Activated T-cell treated with anti-CD3 and anti-CD28 coated beads, Interleukin-2, amount 50 U/mL, for 4 hours (primary cell): ENCODE measurements at regions not wholly inside any gene's neighbourhood (a gene's known extent, or its start where the extent isn't known, plus 50 kb on each side); places are given as distances from the start of the nearest gene placed in this dataset.

Experiments used
- ATAC-seq, 2 donors: fragments of 200-7000 bp; cut with Tn5 transposase; one replicate each; pipeline ENCODE4 v1.10.0; 2021
- DNase-seq: peaks from one replicate; pipeline ENCODE4 v3.0.0-alpha.2; 2020
- H3K27me3 Mint-ChIP-seq: one replicate; pipeline ENCODE4 v1.8.0; 2021; ENCODE audit warnings: low read depth, mixed read lengths
- H3K36me3 Mint-ChIP-seq: one replicate; pipeline ENCODE4 v1.8.0; 2022; ENCODE audit warnings: mixed read lengths; ENCODE audit not compliant: insufficient read depth
- H3K4me1 Mint-ChIP-seq: one replicate; pipeline ENCODE4 v1.8.0; 2021; ENCODE audit warnings: low read depth, mixed read lengths
- H3K4me3 Mint-ChIP-seq: one replicate; pipeline ENCODE4 v1.8.0; 2021; ENCODE audit warnings: mild to moderate bottlenecking, moderate library complexity, mixed read lengths
- H3K9me3 Mint-ChIP-seq: one replicate; pipeline ENCODE4 v1.8.0; 2021; ENCODE audit warnings: mixed read lengths

- ATAC-seq: no peak
Observed at GRCh38 chr9:99365233-99365980, 143.3 kb downstream of the SEC61B start.

DNA sequence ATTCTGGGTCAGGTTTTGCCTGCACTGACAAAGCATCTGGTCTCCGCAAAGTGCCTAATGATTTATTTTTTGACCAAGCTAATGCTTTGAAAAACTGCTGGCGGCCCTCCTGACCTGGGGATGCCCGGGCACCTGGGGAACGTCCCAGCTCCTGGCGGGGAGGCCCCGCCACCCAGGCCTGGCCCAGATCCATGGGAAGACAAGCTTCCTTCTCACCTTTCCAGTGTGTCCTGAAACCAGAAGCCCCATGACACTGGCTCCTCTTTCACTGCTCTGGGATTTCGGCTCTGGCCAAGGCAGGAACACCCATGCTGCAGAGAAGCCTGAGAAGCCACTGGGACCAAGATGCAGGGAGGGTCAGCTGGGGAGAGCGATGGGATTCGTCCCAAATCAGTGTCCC is 144.1 kb downstream of the SEC61B start:
- H3K4me3 Mint-ChIP-seq: no peak overlapping the region
- H3K36me3 Mint-ChIP-seq: no peaks in the 10 kb centered on the region
- H3K27me3 Mint-ChIP-seq: peaks cover 50% of the 10 kb centered on the region
- peaks cover 7% of the 10 kb centered on the region for H3K4me1 Mint-ChIP-seq
- ATAC-seq: no peak
- no peak for DNase-seq
- H3K9me3 Mint-ChIP-seq: no peaks in the 10 kb centered on the region

More at GRCh38 chr9:99365233-99365980, 143.3 kb downstream of the SEC61B start:
- DNase-seq: no peak
- Mint-ChIP-seq H3K4me3 (no peak overlapping the region), H3K36me3 (no peaks in the 10 kb centered on the region), H3K9me3 (no peaks in the 10 kb centered on the region), H3K4me1 (peaks cover 7% of the 10 kb centered on the region), H3K27me3 (peaks cover 49% of the 10 kb centered on the region)

DNA sequence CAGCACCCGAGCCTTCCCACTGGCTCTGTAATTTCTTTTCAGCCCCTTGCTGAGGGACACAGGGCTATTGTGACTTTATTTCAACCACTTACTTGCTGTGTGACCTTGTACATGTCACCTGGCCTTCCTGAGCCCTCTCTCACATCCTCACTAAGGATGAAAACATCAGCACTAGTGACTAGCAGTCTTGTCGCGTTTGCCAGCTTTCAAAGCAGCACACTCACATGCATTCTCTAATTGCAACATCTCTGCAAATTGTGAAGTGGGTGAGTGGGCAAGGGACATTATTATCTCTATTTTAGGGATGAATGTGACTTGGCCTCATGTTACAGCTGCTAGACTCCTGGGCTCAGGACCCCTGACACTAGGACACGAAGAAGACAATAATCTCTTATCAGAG is 144.5 kb downstream of the SEC61B start:
- H3K36me3 Mint-ChIP-seq: no peaks in the 10 kb centered on the region
- peaks cover 7% of the 10 kb centered on the region for H3K4me1 Mint-ChIP-seq
- H3K4me3 Mint-ChIP-seq: no peak overlapping the region
- DNase-seq (no peak), ATAC-seq (no peak)
- no peaks in the 10 kb centered on the region for H3K9me3 Mint-ChIP-seq
- peaks cover 47% of the 10 kb centered on the region for H3K27me3 Mint-ChIP-seq

GRCh38 chr9:99368341-99369326 is 146.6 kb downstream of the SEC61B start:
- Mint-ChIP-seq H3K27me3 (peaks cover 41% of the 10 kb centered on the region), H3K36me3 (no peaks in the 10 kb centered on the region), H3K9me3 (no peaks in the 10 kb centered on the region), H3K4me3 (no peak overlapping the region), H3K4me1 (peaks cover 7% of the 10 kb centered on the region)
- peak; percentile 10 to 23 for ATAC-seq
- DNase-seq: no peak

GRCh38 chr9:99369327-99369722 is 147.2 kb downstream of the SEC61B start:
- H3K9me3 Mint-ChIP-seq: no peaks in the 10 kb centered on the region
- peaks cover 7% of the 10 kb centered on the region for H3K4me1 Mint-ChIP-seq
- no peaks in the 10 kb centered on the region for H3K36me3 Mint-ChIP-seq
- no peak for ATAC-seq
- no peak overlapping the region for H3K4me3 Mint-ChIP-seq
- H3K27me3 Mint-ChIP-seq: peaks cover 41% of the 10 kb centered on the region
- DNase-seq: no peak

GRCh38 chr9:99370376-99370775 is 148.3 kb downstream of the SEC61B start:
- H3K36me3 Mint-ChIP-seq: no peaks in the 10 kb centered on the region
- H3K27me3 Mint-ChIP-seq: peaks cover 39% of the 10 kb centered on the region
- DNase-seq: no peak
- ATAC-seq: no peak
- peaks cover 7% of the 10 kb centered on the region for H3K4me1 Mint-ChIP-seq
- H3K9me3 Mint-ChIP-seq: no peaks in the 10 kb centered on the region
- H3K4me3 Mint-ChIP-seq: no peak overlapping the region

DNA sequence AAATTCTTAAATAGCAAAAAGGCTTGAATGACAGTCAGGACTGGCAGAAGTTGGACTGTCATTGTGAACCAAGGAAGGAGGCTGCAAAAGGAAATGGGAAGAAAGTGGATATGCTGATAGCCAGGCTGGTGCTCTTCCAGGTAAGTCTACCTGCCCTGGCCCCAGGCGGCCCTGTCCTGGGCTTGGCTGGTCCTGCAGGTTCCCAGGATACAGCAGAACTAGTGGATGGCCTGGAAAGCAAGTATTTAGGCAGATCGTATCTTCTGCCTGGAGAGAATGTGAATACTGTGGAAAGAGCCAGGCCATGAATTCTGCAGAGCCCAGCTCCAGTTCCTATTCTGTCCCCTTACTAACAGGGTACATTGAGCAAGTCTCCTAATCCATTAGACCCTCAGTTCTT is 149.3 kb downstream of the SEC61B start:
- Mint-ChIP-seq H3K4me3 (no peak overlapping the region), H3K27me3 (peaks cover 33% of the 10 kb centered on the region), H3K9me3 (no peaks in the 10 kb centered on the region), H3K4me1 (peaks cover 7% of the 10 kb centered on the region), H3K36me3 (no peaks in the 10 kb centered on the region)
- no peak for ATAC-seq
- DNase-seq: no peak

DNA sequence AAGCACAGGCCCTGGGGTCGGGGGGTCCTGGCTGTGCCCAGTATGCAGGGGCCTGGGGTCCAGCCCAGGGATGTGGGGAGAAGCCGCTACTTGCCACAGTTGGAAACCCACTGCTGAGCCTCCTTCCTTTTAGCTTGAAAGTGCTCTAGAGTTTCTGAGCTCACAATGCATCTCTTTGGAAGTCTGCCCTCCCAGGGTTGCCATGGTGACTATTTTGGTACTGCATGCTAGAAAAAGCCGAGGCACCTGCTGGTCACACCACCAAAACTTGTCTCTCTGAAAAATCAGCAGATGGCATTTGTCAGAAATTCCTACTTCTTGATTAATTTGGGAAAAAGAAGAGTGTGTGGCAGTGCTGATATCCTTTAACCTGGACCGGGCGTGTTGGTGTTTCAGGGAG is 151.8 kb downstream of the SEC61B start:
- no peaks in the 10 kb centered on the region for H3K4me1 Mint-ChIP-seq
- H3K36me3 Mint-ChIP-seq: no peaks in the 10 kb centered on the region
- no peaks in the 10 kb centered on the region for H3K9me3 Mint-ChIP-seq
- H3K27me3 Mint-ChIP-seq: peaks cover 24% of the 10 kb centered on the region
- no peak overlapping the region for H3K4me3 Mint-ChIP-seq
- DNase-seq: no peak
- ATAC-seq: no peak

- no peaks in the 10 kb centered on the region for H3K36me3 Mint-ChIP-seq
- DNase-seq (no peak), ATAC-seq (no peak)
- H3K4me3 Mint-ChIP-seq: no peak overlapping the region
- H3K4me1 Mint-ChIP-seq: no peaks in the 10 kb centered on the region
- no peaks in the 10 kb centered on the region for H3K9me3 Mint-ChIP-seq
- peaks cover 15% of the 10 kb centered on the region for H3K27me3 Mint-ChIP-seq
Observed at GRCh38 chr9:99374793-99375192, 152.7 kb downstream of the SEC61B start.

DNA sequence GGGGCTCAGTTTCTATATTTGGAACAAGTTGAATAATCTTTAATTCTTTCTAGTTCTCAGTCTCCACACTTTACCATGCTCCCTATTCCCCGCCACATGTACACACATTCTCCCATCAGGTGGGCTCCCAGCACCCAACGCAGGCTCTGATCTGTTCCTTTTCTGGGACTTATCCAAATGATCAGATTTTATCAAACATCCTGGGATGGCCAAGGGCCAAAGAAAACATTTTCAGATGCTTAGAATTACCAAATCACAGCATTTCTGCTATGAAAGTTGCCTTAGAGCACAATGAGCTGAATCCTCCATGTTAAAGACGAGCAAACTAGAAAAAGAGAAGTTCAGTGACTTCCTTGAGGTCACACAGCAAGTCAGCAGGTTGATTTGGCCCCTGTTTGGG is 153.4 kb downstream of the SEC61B start:
- Mint-ChIP-seq H3K4me3 (no peak overlapping the region), H3K9me3 (no peaks in the 10 kb centered on the region), H3K36me3 (no peaks in the 10 kb centered on the region), H3K4me1 (no peaks in the 10 kb centered on the region), H3K27me3 (peaks cover 9% of the 10 kb centered on the region)
- ATAC-seq (no peak), DNase-seq (no peak)

DNA sequence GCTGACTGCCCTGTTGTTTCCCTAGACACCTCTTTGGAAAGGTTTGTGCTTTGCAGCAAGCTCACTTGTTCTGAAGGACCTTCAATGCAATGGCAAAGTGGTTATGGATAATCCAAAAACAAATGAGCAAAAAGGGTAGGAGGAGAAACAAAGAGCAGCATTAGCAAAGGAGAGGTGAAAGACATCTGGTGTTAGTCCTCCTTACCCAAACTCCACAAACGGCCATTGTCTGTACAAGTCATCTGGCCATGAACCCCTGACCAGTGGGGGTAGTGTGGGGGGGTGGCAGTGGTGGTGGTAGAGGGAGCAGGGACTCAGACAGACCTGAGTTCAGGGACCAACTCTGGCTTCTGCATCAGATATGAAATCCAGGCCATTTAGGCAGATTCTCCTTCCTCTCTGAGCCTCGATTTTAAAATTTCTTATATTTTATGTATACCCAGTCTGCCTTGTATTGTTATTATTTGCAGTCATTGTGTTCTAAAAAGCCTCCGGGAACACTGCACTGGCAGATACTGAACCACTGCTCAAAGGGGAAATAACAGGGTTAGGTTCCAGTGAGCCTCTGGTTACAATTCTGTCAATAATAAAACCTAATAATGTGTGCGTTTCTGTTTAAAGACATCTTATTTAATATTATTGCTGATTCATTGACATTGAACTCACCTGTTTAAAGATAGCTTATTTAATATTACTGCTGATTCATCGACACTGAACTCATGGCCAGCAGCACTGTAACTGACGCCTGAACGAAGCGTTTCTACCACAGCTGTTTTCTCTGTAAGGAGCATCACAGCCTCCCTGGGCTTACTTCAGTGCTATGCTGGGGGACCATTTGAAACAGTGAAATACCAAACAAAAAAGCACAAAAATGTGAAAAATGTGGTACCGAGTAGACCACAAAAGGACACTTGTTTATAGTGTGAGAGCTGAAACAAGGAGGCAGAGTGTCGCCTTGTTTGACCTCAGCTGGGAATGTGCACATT is 156.0 kb downstream of the SEC61B start:
- H3K4me3 Mint-ChIP-seq: no peak overlapping the region
- no peaks in the 10 kb centered on the region for H3K9me3 Mint-ChIP-seq
- H3K4me1 Mint-ChIP-seq: no peaks in the 10 kb centered on the region
- DNase-seq (no peak), ATAC-seq (no peak)
- peaks cover 7% of the 10 kb centered on the region for H3K27me3 Mint-ChIP-seq
- H3K36me3 Mint-ChIP-seq: no peaks in the 10 kb centered on the region

DNA sequence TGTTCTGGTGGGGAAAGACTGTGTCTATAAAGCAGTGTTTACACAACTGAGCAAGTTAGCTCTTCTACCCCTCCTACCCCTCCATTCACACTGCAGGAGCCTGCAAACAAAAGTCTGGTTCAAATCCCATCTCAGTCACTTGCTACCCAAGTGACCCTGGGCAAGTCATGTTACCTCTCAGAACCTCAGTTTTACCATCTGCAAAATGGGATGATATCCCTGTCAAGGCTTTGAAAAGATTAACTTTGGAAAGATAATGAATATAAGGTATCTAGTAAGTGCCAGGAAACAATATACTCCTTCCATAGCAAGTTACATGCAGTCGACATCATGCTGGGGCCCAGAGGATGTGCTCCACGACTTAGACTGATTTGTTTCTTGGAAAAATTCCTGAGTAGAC is 161.5 kb downstream of the SEC61B start:
- Mint-ChIP-seq H3K9me3 (no peaks in the 10 kb centered on the region), H3K36me3 (no peaks in the 10 kb centered on the region), H3K4me1 (no peaks in the 10 kb centered on the region), H3K27me3 (peaks cover 7% of the 10 kb centered on the region), H3K4me3 (no peak overlapping the region)
- ATAC-seq (no peak), DNase-seq (no peak)

GRCh38 chr9:99385215-99385614 is 163.1 kb downstream of the SEC61B start:
- peaks cover 7% of the 10 kb centered on the region for H3K27me3 Mint-ChIP-seq
- no peaks in the 10 kb centered on the region for H3K4me1 Mint-ChIP-seq
- no peaks in the 10 kb centered on the region for H3K9me3 Mint-ChIP-seq
- no peak overlapping the region for H3K4me3 Mint-ChIP-seq
- ATAC-seq (no peak), DNase-seq (no peak)
- no peaks in the 10 kb centered on the region for H3K36me3 Mint-ChIP-seq

- no peaks in the 10 kb centered on the region for H3K36me3 Mint-ChIP-seq
- no peak for ATAC-seq
- H3K27me3 Mint-ChIP-seq: peaks cover 7% of the 10 kb centered on the region
- no peaks in the 10 kb centered on the region for H3K4me1 Mint-ChIP-seq
- H3K9me3 Mint-ChIP-seq: no peaks in the 10 kb centered on the region
- DNase-seq: no peak
- no peak overlapping the region for H3K4me3 Mint-ChIP-seq
Observed at GRCh38 chr9:99385814-99386279, 163.8 kb downstream of the SEC61B start.
